Left ventricle myocardium inferior (tissue), 1 donor: ENCODE measurements at regions not wholly inside any gene's neighbourhood (a gene's known extent, or its start where the extent isn't known, plus 50 kb on each side); places are given as distances from the start of the nearest gene placed in this dataset.

Experiments
- DNase-seq: peaks from one replicate; pipeline ENCODE4 v3.0.0-alpha.2; 2020
- H3K27ac ChIP-seq: fragments of 200-600 bp; replicated peaks from 2 replicates; pipeline ENCODE4 v1.8.0; 2021
- H3K27me3 ChIP-seq: fragments of 200-600 bp; 2 replicates; pipeline ENCODE4 v1.8.0; 2021; ENCODE audit warnings: low read depth
- H3K36me3 ChIP-seq: fragments of 200-600 bp; 2 replicates; pipeline ENCODE4 v1.8.0; 2021
- H3K4me1 ChIP-seq: fragments of 200-600 bp; 2 replicates; pipeline ENCODE4 v1.8.0; 2021
- H3K4me3 ChIP-seq: fragments of 200-600 bp; 2 replicates; pipeline ENCODE4 v1.8.0; 2021; ENCODE audit warnings: mild to moderate bottlenecking, moderate library complexity
- H3K9me3 ChIP-seq: fragments of 200-600 bp; replicated peaks from 2 replicates; pipeline ENCODE4 v1.8.0; 2021
- CTCF ChIP-seq: fragments of 200-600 bp; IDR thresholded peaks from 2 replicates; pipeline ENCODE4 v1.8.0; 2021; ENCODE audit warnings: antibody characterized with exemption, mild to moderate bottlenecking, borderline replicate concordance
- intact Hi-C: fragments of 100-400 bp; cut with micrococcal nuclease; formaldehyde crosslinking; loops from one replicate; pipeline ENCODE4 v1.11.0; 2022
- donor health status: DM: no; HTN: yes; CAD: no; lungs with severe emphysema.

GRCh38 chr4:32672359-32672758, 1952.2 kb downstream of the PCDH7 start:
- H3K4me3 ChIP-seq: no peak overlapping the region
- H3K36me3 ChIP-seq: no peaks in the 10 kb centered on the region
- no peak for TF ChIP-seq CTCF
- no peak overlapping the region for H3K27ac ChIP-seq
- H3K4me1 ChIP-seq: no peaks in the 10 kb centered on the region
- DNase-seq: no peak
- intact Hi-C loops: no loop called here
- no peaks in the 10 kb centered on the region for H3K27me3 ChIP-seq
- H3K9me3 ChIP-seq: no peaks in the 10 kb centered on the region

- intact Hi-C loops: no loop called here
- Histone ChIP-seq H3K4me1 (no peaks in the 10 kb centered on the region), H3K4me3 (no peak overlapping the region), H3K27me3 (no peaks in the 10 kb centered on the region), H3K9me3 (peaks cover 10% of the 10 kb centered on the region), H3K27ac (no peak overlapping the region), H3K36me3 (no peaks in the 10 kb centered on the region)
- TF ChIP-seq CTCF: no peak
- no peak for DNase-seq
Observed at GRCh38 chr4:32680946-32681345, 1960.8 kb downstream of the PCDH7 start.

- Histone ChIP-seq H3K9me3 (peaks cover 4% of the 10 kb centered on the region), H3K27ac (no peak overlapping the region), H3K36me3 (no peaks in the 10 kb centered on the region), H3K4me3 (no peak overlapping the region), H3K27me3 (no peaks in the 10 kb centered on the region), H3K4me1 (no peaks in the 10 kb centered on the region)
- intact Hi-C loops: no loop called here
- TF ChIP-seq CTCF: no peak
- no peak for DNase-seq
Observed at GRCh38 chr4:32684160-32684559, 1964.0 kb downstream of the PCDH7 start.

GRCh38 chr4:32686123-32686522, 1966.0 kb downstream of the PCDH7 start:
- TF ChIP-seq CTCF: no peak
- intact Hi-C loops: no loop called here
- H3K27me3 ChIP-seq: no peaks in the 10 kb centered on the region

GRCh38 chr4:32689518-32689917, 1969.3 kb downstream of the PCDH7 start:
- intact Hi-C loops: no loop called here

More at GRCh38 chr4:32686123-32686522, 1966.0 kb downstream of the PCDH7 start:
- no peaks in the 10 kb centered on the region for H3K36me3 ChIP-seq
- H3K27ac ChIP-seq: no peak overlapping the region
- H3K9me3 ChIP-seq: no peaks in the 10 kb centered on the region
- no peak for DNase-seq
- H3K4me3 ChIP-seq: no peak overlapping the region
- no peaks in the 10 kb centered on the region for H3K4me1 ChIP-seq

More at GRCh38 chr4:32689518-32689917, 1969.3 kb downstream of the PCDH7 start:
- no peak for DNase-seq
- no peak for TF ChIP-seq CTCF
- Histone ChIP-seq H3K27me3 (no peaks in the 10 kb centered on the region), H3K9me3 (no peaks in the 10 kb centered on the region), H3K36me3 (no peaks in the 10 kb centered on the region), H3K4me1 (no peaks in the 10 kb centered on the region), H3K4me3 (no peak overlapping the region), H3K27ac (no peak overlapping the region)
